Prostate gland (tissue), 2 donors: ENCODE measurements at regions not wholly inside any gene's neighbourhood (a gene's known extent, or its start where the extent isn't known, plus 50 kb on each side); places are given as distances from the start of the nearest gene placed in this dataset.

Experiments used
- DNase-seq: peaks from one replicate; pipeline ENCODE4 v3.0.0-alpha.2; 2019; ENCODE audit warnings: low spot score
- H3K27ac ChIP-seq, 2 donors: fragments of 200-600 bp; sonication (generic); 2 replicates each; pipeline ENCODE4 v1.5.1; 2017 to 2019
- H3K27me3 ChIP-seq: fragments of 200-600 bp; sonication (generic); replicated peaks from 2 replicates; pipeline ENCODE4 v1.5.1; 2019; ENCODE audit not compliant: insufficient read depth
- H3K36me3 ChIP-seq, 2 donors: fragments of 200-600 bp; sonication (generic); 1 replicate in 1 of 2; 2 replicates in 1 of 2; pipeline versions ENCODE4 v1.5.1 to v1.8.1; 2017 to 2019
- H3K4me1 ChIP-seq: fragments of 200-600 bp; sonication (generic); replicated peaks from 2 replicates; pipeline ENCODE4 v1.5.1; 2019
- H3K4me3 ChIP-seq, 2 donors: fragments of 200-600 bp; sonication (generic); 2 replicates each; pipeline ENCODE4 v1.5.1; 2017 to 2019
- H3K9me3 ChIP-seq: fragments of 200-600 bp; sonication (generic); 2 replicates; pipeline ENCODE4 v1.5.1; 2017
- CTCF ChIP-seq, 4 experiments: fragments of 200-600 bp in 2 of 4; fragments of 450-650 bp in 2 of 4; sonication (generic) in 2 of 4; IDR thresholded peaks; 1 replicate in 3 of 4; 2 replicates in 1 of 4; pipeline ENCODE4 v1.5.1; 2016 to 2019; ENCODE audit warnings: antibody characterized with exemption in 4 of 4, mild to moderate bottlenecking in 2 of 4, moderate library complexity in 2 of 4
- POLR2A ChIP-seq: fragments of 450-650 bp; IDR thresholded peaks from one replicate; pipeline ENCODE4 v1.6.1; 2016; ENCODE audit warnings: antibody characterized with exemption, mild to moderate bottlenecking
- POLR2AphosphoS5 ChIP-seq: sonication (generic); formaldehyde crosslinking; IDR thresholded peaks from one replicate; pipeline ENCODE4 v1.6.1; 2017; ENCODE audit warnings: antibody characterized with exemption
- WGBS: methylation state at CpG from one replicate; pipeline ENCODE4 v1.1.5; 2018; 5-methylcytosine and 5-hydroxymethylcytosine counted together
- intact Hi-C: fragments of 100-400 bp; cut with DNase I; formaldehyde crosslinking; loops from one replicate; pipeline ENCODE4 v1.14.2; 2022

DNA sequence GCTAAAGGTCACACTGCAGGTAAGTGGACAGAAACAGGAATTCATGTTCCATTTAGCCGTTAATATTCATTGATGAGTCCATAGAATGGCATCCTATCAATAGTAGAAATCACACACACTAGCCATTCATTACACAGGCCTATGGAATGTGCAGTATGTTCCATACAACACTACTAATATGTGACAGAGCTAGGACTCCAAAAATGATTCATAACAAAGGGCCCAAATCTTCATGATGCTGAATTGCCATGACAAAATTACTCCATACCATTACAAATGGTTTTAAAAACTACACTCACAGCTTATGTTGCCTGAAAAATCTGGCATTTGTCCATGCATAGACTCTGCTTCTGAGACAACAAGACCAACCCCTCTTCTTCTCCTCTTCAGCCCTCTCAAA is 549.1 kb downstream of the XPNPEP1 start:
- no peak overlapping the region for H3K4me3 ChIP-seq
- DNase-seq = no peak
- TF ChIP-seq POLR2AphosphoS5 (no peak), POLR2A (no peak), CTCF (IDR thresholded peaks at IDR 0.05) (no peak)
- H3K4me1 ChIP-seq = no peaks in the 10 kb centered on the region
- H3K27me3 ChIP-seq = no peaks in the 10 kb centered on the region
- H3K9me3 ChIP-seq = no peaks in the 10 kb centered on the region
- H3K27ac ChIP-seq = no peak overlapping the region
- 89% methylated on average over 1 of the region's 1 CpG for WGBS
- intact Hi-C loops = no loop called here
- H3K36me3 ChIP-seq = no peaks in the 10 kb centered on the region

DNA sequence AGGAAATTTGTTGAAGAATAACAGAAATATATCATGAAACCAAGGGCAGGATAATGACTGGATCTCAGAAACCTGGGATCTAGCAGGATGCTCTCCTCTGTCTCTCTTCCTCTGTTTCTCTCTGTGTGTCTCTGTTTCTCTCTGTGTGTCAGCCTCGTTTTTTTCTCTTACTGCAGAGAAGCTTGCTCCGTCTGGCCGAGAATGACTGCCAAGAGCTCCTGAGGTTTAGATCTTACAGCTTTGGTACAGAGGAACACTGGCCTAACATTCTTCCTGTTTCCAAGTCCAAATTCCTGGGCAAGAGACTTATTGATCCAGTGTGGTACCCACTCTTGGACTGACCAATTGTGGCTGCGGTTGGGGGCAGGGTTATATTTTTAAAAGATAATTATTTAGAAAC is 564.0 kb downstream of the XPNPEP1 start:
- H3K27me3 ChIP-seq = no peaks in the 10 kb centered on the region
- no peak overlapping the region for H3K27ac ChIP-seq
- no peaks in the 10 kb centered on the region for H3K9me3 ChIP-seq
- H3K4me1 ChIP-seq = no peaks in the 10 kb centered on the region
- H3K36me3 ChIP-seq = no peaks in the 10 kb centered on the region
- 65% methylated on average over 4 of the region's 4 CpGs for WGBS
- TF ChIP-seq POLR2AphosphoS5 (no peak), CTCF (IDR thresholded peaks at IDR 0.05) (no peak), POLR2A (no peak)
- H3K4me3 ChIP-seq = no peak overlapping the region
- intact Hi-C loops = no loop called here
- no peak for DNase-seq

DNA sequence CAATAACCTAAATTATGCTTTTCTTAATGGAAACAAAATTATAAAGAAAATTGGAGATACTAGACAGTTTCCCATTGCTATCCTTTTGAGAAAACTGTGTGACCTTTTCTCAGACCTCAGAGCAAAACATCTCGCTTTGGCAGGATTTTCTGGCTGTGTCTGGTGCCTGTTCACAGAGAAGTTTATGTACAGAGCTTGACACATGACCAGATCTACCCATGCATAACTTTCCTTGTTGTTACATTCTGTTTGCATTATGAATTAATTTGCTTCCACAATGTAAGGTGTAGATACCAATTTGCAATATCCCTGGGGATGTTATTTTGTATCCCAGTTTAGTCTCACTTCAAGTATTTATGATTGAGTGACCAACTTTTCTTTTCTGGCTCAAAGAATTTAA is 565.0 kb downstream of the XPNPEP1 start:
- Histone ChIP-seq H3K4me3 (no peak overlapping the region), H3K9me3 (no peaks in the 10 kb centered on the region), H3K27me3 (no peaks in the 10 kb centered on the region), H3K36me3 (no peaks in the 10 kb centered on the region), H3K4me1 (no peaks in the 10 kb centered on the region), H3K27ac (no peak overlapping the region)
- DNase-seq = no peak
- TF ChIP-seq POLR2AphosphoS5 = no peak
- no peak for TF ChIP-seq CTCF (IDR thresholded peaks at IDR 0.05)
- no peak for TF ChIP-seq POLR2A
- intact Hi-C loops = no loop called here
- WGBS = 30% methylated on average over 1 of the region's 1 CpG

GRCh38 chr10:109348324-109348723 is 575.0 kb downstream of the XPNPEP1 start:
- Histone ChIP-seq H3K4me3 (no peak overlapping the region), H3K4me1 (no peaks in the 10 kb centered on the region), H3K36me3 (no peaks in the 10 kb centered on the region), H3K27ac (no peak overlapping the region), H3K9me3 (no peaks in the 10 kb centered on the region), H3K27me3 (no peaks in the 10 kb centered on the region)
- no peak for DNase-seq
- intact Hi-C loops = no loop called here
- TF ChIP-seq POLR2A (no peak), POLR2AphosphoS5 (no peak), CTCF (IDR thresholded peaks at IDR 0.05) (no peak)

DNA sequence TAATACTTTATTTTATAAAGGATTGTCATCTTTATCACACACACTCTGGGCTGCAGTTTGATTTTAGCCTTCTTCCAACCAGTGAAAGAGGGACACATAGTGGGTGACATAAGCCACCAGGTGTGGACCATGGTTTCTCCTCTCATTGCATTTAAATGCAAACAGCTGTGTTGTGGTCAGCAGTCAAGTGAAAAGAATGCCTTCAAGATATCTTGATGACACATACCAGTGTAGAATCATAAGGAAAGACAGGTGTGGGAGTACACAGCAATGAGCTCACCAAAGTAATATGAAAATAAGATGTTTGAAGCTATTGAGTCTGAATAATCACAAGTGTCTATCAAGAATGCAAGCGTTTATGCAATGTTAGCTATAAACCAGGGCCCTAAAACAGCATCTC is 580.0 kb downstream of the XPNPEP1 start:
- WGBS = 72% methylated on average over 1 of the region's 1 CpG
- TF ChIP-seq CTCF (IDR thresholded peaks at IDR 0.05) (no peak), POLR2A (no peak), POLR2AphosphoS5 (no peak)
- H3K27me3 ChIP-seq = no peaks in the 10 kb centered on the region
- intact Hi-C loops = no loop called here
- no peaks in the 10 kb centered on the region for H3K4me1 ChIP-seq
- H3K27ac ChIP-seq = no peak overlapping the region
- H3K4me3 ChIP-seq = no peak overlapping the region
- no peak for DNase-seq
- no peaks in the 10 kb centered on the region for H3K9me3 ChIP-seq
- no peaks in the 10 kb centered on the region for H3K36me3 ChIP-seq
